ENCODE measurements at regions not wholly inside any gene's neighbourhood (a gene's known extent, or its start where the extent isn't known, plus 50 kb on each side); places are given as distances from the start of the nearest gene placed in this dataset.

DNA sequence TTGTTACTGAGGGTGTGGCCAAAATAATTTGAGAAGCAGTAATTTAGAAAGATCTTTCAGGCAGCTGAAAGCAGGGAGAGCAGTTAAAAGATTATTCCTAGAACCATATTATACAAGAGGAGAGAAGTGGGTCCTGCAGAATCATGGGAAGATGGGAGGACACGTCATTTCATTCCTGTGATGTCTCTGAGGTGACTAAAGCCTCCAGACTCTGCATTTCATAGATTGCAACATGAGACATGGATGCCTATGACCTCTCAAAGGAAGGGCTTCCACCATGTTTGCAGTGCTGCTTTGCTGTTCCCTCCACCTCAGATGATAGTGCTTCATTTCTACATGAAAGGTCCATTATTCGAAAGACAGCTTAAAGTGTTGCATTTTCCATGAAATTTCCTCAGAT is 788.4 kb downstream of the TSN start:
- TF ChIP-seq FOXM1 (IDR thresholded peaks at IDR 0.05; ENCODE audit: borderline replicate concordance) (no peak), ELF4 (IDR thresholded peaks at IDR 0.05) (no peak), TARDBP (IDR thresholded peaks at IDR 0.05) (no peak), HDGF (IDR thresholded peaks at IDR 0.05; ENCODE audit: borderline replicate concordance) (no peak), BHLHE40 (IDR thresholded peaks at IDR 0.05; ENCODE audit: borderline replicate concordance) (no peak), LEF1 (IDR thresholded peaks at IDR 0.05; ENCODE audit: borderline replicate concordance) (no peak), SP1 (IDR thresholded peaks at IDR 0.05) (no peak), FOXA1 (IDR thresholded peaks at IDR 0.05) (no peak), CTBP1 (IDR thresholded peaks at IDR 0.05; ENCODE audit: borderline replicate concordance) (no peak), SUZ12 (IDR thresholded peaks at IDR 0.05) (no peak), NFRKB (IDR thresholded peaks at IDR 0.05) (no peak)

Measured in HEK293T (cell line).